ENCODE measurements at regions not wholly inside any gene's neighbourhood (a gene's known extent, or its start where the extent isn't known, plus 50 kb on each side); places are given as distances from the start of the nearest gene placed in this dataset.
"Not testable (repeated sequence)": the region's sequence is repeated elsewhere in the genome, so short reads cannot be mapped to it uniquely, and the experiment has no call there.

- no peak for DNase-seq (ENCODE audit: low spot score)
Measured at GRCh38 chr11:44417731-44418455, 108.0 kb upstream of the ALX4 start.

- DNase-seq (ENCODE audit: low spot score), result no peak
Measured at GRCh38 chr11:44418456-44418830, 108.5 kb upstream of the ALX4 start.

- DNase-seq (ENCODE audit: low spot score), result no peak
Measured at GRCh38 chr11:44421090-44421675, 111.2 kb upstream of the ALX4 start.

- no peak for DNase-seq (ENCODE audit: low spot score)
Measured at GRCh38 chr11:44423289-44423688, 113.3 kb upstream of the ALX4 start.

- no peak for DNase-seq (ENCODE audit: low spot score)
Measured at GRCh38 chr11:44424841-44425240, 114.9 kb upstream of the ALX4 start.

- DNase-seq (ENCODE audit: low spot score), result no peak
Measured at GRCh38 chr11:44426119-44426518, 116.2 kb upstream of the ALX4 start.

GRCh38 chr11:44426958-44427357 lies 117.0 kb upstream of the ALX4 start:
- no peak for DNase-seq (ENCODE audit: low spot score)

GRCh38 chr11:44427432-44427831 lies 117.5 kb upstream of the ALX4 start:
- no peak for DNase-seq (ENCODE audit: low spot score)

GRCh38 chr11:44430140-44430539 lies 120.2 kb upstream of the ALX4 start:
- DNase-seq (ENCODE audit: low spot score), result no peak

- DNase-seq (ENCODE audit: low spot score), result no peak
Measured at GRCh38 chr11:44434191-44434590, 124.3 kb upstream of the ALX4 start.

- no peak for DNase-seq (ENCODE audit: low spot score)
Measured at GRCh38 chr11:44437122-44437521, 127.2 kb upstream of the ALX4 start.

- not testable (repeated sequence) for DNase-seq (ENCODE audit: low spot score)
Measured at GRCh38 chr11:44442893-44443673, 122.4 kb upstream of the CD82 start.

GRCh38 chr11:44443836-44444769 lies 121.4 kb upstream of the CD82 start:
- DNase-seq (ENCODE audit: low spot score), result no peak

- DNase-seq (ENCODE audit: low spot score), result no peak
Measured at GRCh38 chr11:44444770-44445321, 120.6 kb upstream of the CD82 start.

- DNase-seq (ENCODE audit: low spot score), result no peak
Measured at GRCh38 chr11:44445500-44446365, 119.7 kb upstream of the CD82 start.

GRCh38 chr11:44446366-44446762 lies 119.1 kb upstream of the CD82 start:
- DNase-seq (ENCODE audit: low spot score), result no peak

- DNase-seq (ENCODE audit: low spot score), result no peak
Measured at GRCh38 chr11:44446996-44447771, 118.3 kb upstream of the CD82 start.

GRCh38 chr11:44450295-44450932 lies 115.0 kb upstream of the CD82 start:
- no peak for DNase-seq (ENCODE audit: low spot score)

- DNase-seq (ENCODE audit: low spot score), result no peak
Measured at GRCh38 chr11:44451706-44452105, 113.8 kb upstream of the CD82 start.
